ENCODE measurements at regions not wholly inside any gene's neighbourhood (a gene's known extent, or its start where the extent isn't known, plus 50 kb on each side); places are given as distances from the start of the nearest gene placed in this dataset.
"Not testable (repeated sequence)": the region's sequence is repeated elsewhere in the genome, so short reads cannot be mapped to it uniquely, and the experiment has no call there.

DNA sequence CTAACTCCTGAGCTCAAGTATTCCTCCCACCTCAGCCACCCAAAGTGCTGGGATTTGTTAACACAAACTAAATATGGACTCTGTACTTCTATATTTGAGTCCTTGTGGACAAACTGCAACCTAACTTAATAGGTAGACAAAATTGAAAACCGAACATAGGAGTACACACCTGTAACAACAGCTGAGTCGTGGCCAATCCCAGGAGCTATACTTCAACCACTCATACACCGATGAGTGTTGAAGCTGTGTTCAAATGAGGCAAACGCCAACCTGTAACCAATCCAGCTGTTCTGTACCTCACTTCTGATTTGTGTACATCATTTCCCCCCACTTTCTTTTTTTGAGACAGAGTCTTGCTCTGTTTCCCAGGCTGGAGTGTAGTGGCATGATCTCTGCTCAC lies 471.5 kb upstream of the C16orf82 start:
- no peaks in the 10 kb centered on the region for H3K4me1 ChIP-seq
- intact Hi-C loops (cut with DNase I) = no loop called here
- no peak for DNase-seq

GRCh38 chr16:26596033-26596432 lies 470.7 kb upstream of the C16orf82 start:
- H3K36me3 ChIP-seq; H3K27me3 ChIP-seq; H3K9me3 ChIP-seq; DNase-seq; H3K4me1 ChIP-seq; H3K27ac ChIP-seq; intact Hi-C loops (cut with DNase I); H3K4me3 ChIP-seq: not testable (repeated sequence)
- WGBS, 2 donors = 57 to 84% methylated on average over 5 of the region's 5 CpGs

More for the DNA sequence above, 471.5 kb upstream of the C16orf82 start:
- no peak overlapping the region for H3K27ac ChIP-seq
- WGBS, 2 donors = 66 to 79% methylated on average over 4 of the region's 4 CpGs
- no peak for TF ChIP-seq CTCF (IDR thresholded peaks at IDR 0.05)
- no peaks in the 10 kb centered on the region for H3K36me3 ChIP-seq
- no peaks in the 10 kb centered on the region for H3K27me3 ChIP-seq
- H3K4me3 ChIP-seq = no peak overlapping the region
- no peaks in the 10 kb centered on the region for H3K9me3 ChIP-seq

GRCh38 chr16:26598061-26598460 lies 468.7 kb upstream of the C16orf82 start:
- H3K36me3 ChIP-seq = no peaks in the 10 kb centered on the region
- DNase-seq = no peak
- no peaks in the 10 kb centered on the region for H3K27me3 ChIP-seq
- no peaks in the 10 kb centered on the region for H3K4me1 ChIP-seq
- no peak overlapping the region for H3K27ac ChIP-seq
- H3K4me3 ChIP-seq = no peak overlapping the region
- intact Hi-C loops (cut with DNase I) = no loop called here
- no peak for TF ChIP-seq POLR2AphosphoS5 (IDR thresholded peaks at IDR 0.05)
- TF ChIP-seq CTCF (IDR thresholded peaks at IDR 0.05) = no peak
- TF ChIP-seq POLR2A (IDR thresholded peaks at IDR 0.05) = no peak
- no peak for TF ChIP-seq EP300 (IDR thresholded peaks at IDR 0.05)
- WGBS, 2 donors = 72 to 74% methylated on average over 5 of the region's 5 CpGs
- H3K9me3 ChIP-seq = no peaks in the 10 kb centered on the region

- Histone ChIP-seq H3K4me3 (no peak overlapping the region), H3K36me3 (no peaks in the 10 kb centered on the region), H3K27ac (no peak overlapping the region), H3K9me3 (no peaks in the 10 kb centered on the region), H3K4me1 (no peaks in the 10 kb centered on the region), H3K27me3 (no peaks in the 10 kb centered on the region)
- intact Hi-C loops (cut with DNase I) = no loop called here
- TF ChIP-seq POLR2A (IDR thresholded peaks at IDR 0.05) (no peak), POLR2AphosphoS5 (IDR thresholded peaks at IDR 0.05) (no peak), CTCF (IDR thresholded peaks at IDR 0.05) (no peak), EP300 (IDR thresholded peaks at IDR 0.05) (no peak)
- DNase-seq = no peak
- WGBS, 2 donors = 75 to 81% methylated on average over 7 of the region's 7 CpGs
Observed at GRCh38 chr16:26598998-26599784, 467.5 kb upstream of the C16orf82 start.

- Histone ChIP-seq H3K9me3 (no peaks in the 10 kb centered on the region), H3K4me3 (no peak overlapping the region), H3K4me1 (no peaks in the 10 kb centered on the region), H3K27ac (no peak overlapping the region), H3K27me3 (no peaks in the 10 kb centered on the region), H3K36me3 (no peaks in the 10 kb centered on the region)
- intact Hi-C loops (cut with DNase I) = no loop called here
- no peak for DNase-seq
- TF ChIP-seq POLR2AphosphoS5 (IDR thresholded peaks at IDR 0.05) = no peak
- no peak for TF ChIP-seq CTCF (IDR thresholded peaks at IDR 0.05)
- no peak for TF ChIP-seq EP300 (IDR thresholded peaks at IDR 0.05)
- TF ChIP-seq POLR2A (IDR thresholded peaks at IDR 0.05) = no peak
- WGBS, 2 donors = 62 to 68% methylated on average over 2 of the region's 2 CpGs
Observed at GRCh38 chr16:26599785-26600104, 467.0 kb upstream of the C16orf82 start.
